GM10266 (cell line): ENCODE measurements at regions not wholly inside any gene's neighbourhood (a gene's known extent, or its start where the extent isn't known, plus 50 kb on each side); places are given as distances from the start of the nearest gene placed in this dataset.
"Not testable (repeated sequence)": the region's sequence is repeated elsewhere in the genome, so short reads cannot be mapped to it uniquely, and the experiment has no call there.

Experiments
- DNase-seq: peaks from one replicate; pipeline ENCODE4 v3.0.0; 2012; ENCODE audit errors: extremely low spot score
- CTCF ChIP-seq: IDR thresholded peaks from 2 replicates; pipeline ENCODE4 v1.5.1; 2012; ENCODE audit warnings: mild to moderate bottlenecking, low read depth; ENCODE audit not compliant: control insufficient read depth, insufficient read depth; ENCODE audit errors: missing control alignments

GRCh38 chr15:87470923-87471322 is 785.6 kb downstream of the NTRK3 start:
- no peak for DNase-seq
- TF ChIP-seq CTCF, result no peak

GRCh38 chr15:87463956-87464355 is 792.6 kb downstream of the NTRK3 start:
- not testable (repeated sequence) for DNase-seq

GRCh38 chr15:87461631-87462030 is 794.9 kb downstream of the NTRK3 start:
- no peak for DNase-seq
- TF ChIP-seq CTCF, result no peak

GRCh38 chr15:87454860-87455259 is 801.7 kb downstream of the NTRK3 start:
- DNase-seq, result no peak
- TF ChIP-seq CTCF, result no peak

- no peak for DNase-seq
- TF ChIP-seq CTCF, result no peak
Observed at GRCh38 chr15:87450314-87450713, 806.2 kb downstream of the NTRK3 start.

- no peak for TF ChIP-seq CTCF
- DNase-seq, result no peak
Observed at GRCh38 chr15:87439090-87439489, 817.4 kb downstream of the NTRK3 start.

- TF ChIP-seq CTCF, result no peak
- DNase-seq, result no peak
Observed at GRCh38 chr15:87433871-87434270, 822.7 kb downstream of the NTRK3 start.

- TF ChIP-seq CTCF, result no peak
- no peak for DNase-seq
Observed at GRCh38 chr15:87429754-87430153, 826.8 kb downstream of the NTRK3 start.
